Skin of body (tissue), 1 donor: ENCODE measurements at regions not wholly inside any gene's neighbourhood (a gene's known extent, or its start where the extent isn't known, plus 50 kb on each side); places are given as distances from the start of the nearest gene placed in this dataset.
A peak's percentile ranks its signal among the peaks of the same experiment; 100 is the strongest.

Source experiments
- DNase-seq: peaks from one replicate; lab custom pipeline; 2025; lab: John Stamatoyannopoulos, UW

DNA sequence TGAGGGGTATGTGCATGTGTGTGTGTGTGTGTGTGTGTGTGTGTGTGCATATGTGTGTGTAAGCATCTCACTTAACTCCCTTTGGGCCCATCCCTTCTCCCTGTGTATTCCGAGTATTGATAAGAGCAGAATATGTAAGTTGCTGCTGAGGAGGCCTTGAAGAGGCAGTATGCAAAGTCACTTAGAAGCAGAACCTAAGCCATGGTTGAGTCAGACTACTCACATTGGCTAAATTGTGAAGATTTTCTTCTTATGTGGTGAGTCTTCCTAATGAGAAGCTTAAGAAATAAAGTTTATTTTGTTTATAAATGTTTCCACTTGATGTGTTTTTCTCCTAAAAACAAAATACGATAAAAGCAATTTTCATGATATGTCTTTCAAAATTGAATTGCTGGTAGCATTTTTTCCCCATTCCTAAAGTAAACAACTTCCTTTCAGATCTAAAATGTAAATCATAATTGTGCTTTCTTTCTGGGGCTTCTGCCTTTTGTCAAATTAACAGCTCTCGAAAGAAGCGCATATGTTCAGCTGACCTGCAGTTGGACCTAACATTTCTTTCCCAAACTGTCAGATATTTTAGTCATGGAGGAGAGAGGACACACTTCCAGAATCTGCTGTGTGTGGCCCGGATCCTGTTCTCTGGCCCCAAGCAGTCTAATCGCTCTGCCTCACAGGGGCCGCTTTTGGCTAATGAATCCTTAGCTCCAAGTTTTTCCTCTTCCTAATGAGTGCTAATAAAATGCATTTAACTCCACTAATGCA is 284.0 kb downstream of the DUSP10 start:
- no peak for DNase-seq

DNA sequence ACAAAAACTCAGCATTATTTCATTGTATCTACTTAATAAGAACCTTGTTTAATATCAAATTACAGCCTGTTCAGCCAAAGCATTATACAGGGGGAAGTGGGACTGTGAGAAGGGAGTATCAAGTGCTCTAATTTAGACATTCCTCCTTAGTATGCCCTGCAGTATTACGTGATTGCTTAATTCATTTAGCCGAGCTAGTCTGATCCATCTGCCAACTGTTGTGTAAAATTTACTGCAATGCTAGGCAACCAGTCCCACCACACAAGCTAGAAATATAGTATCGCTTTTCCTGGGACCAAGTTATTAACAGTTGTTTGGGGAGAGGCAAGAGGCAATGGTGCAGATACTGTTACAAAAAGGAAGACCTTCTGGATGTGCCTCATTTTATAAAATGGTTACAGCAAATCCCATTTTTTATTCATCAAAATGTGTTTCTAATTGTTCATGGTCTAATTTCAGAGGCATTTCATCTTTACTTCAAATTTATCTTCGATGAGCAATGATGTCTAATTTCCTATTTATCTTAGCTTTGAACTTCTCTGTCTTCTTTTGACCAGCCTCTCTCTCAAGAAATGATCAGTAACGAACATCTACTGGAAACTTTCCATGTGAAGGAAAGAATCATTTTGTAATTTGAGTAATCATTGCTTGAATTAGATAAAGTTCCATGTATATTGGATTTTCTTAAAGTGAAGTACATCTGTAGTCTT is 283.3 kb downstream of the DUSP10 start:
- DNase-seq, result peak; percentile 76

DNA sequence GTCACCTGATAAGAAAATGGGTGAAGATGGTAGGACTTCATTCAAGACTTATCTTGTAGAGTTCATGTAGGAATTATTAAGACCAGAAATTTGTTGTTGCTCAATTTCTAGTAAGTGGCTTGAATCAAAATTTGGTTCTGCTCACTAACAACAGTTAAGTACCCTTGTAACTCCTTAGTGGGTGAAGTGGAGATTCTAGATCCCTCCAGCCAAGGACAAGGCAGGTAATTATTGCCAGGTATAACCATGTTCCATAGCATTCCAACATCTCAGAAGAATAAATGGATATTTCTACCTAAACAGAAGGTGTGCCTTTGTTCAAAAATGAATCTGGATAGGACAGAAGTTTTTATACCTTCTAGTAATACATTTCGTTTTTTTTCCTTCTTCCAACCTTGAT is 282.3 kb downstream of the DUSP10 start:
- no peak for DNase-seq

DNA sequence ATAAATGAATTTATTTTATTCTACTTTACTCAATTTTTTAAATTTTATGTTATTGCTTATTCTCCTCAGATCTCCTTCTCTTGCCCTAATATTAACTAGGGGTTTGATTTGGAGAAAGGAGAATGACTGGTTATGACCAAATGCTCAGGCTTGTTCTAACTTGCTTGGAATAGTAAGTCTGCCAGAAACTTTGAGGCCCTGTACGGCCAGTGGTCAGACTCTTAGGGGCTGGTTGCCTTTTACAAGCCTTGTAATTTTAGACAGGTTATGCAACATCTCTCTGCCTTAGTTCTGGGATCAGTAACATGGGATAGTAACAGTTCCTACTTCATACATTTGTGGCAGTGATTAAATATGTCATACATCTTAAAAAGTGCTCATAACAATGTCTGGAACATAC is 279.5 kb downstream of the DUSP10 start:
- DNase-seq, result no peak

DNA sequence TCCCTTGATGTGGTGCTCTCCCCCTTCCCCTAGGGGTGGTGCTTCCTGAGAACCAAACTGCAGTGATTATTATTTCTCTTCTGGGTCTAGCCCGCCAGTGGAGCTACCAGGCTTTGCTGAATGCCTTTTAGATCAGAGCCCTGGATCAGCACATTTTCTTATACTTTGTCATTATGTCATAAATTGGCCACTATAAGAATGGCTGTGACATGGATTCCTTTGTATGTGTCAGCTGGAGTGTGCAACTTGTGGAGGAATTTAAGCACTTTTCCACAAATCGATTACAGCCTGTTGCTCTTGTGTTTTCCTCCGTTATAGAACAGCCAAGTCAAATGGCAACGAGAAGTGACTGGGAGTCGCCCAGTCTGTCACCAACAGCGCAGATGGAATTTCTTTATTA is 273.3 kb downstream of the DUSP10 start:
- peak; percentile 9 for DNase-seq

DNA sequence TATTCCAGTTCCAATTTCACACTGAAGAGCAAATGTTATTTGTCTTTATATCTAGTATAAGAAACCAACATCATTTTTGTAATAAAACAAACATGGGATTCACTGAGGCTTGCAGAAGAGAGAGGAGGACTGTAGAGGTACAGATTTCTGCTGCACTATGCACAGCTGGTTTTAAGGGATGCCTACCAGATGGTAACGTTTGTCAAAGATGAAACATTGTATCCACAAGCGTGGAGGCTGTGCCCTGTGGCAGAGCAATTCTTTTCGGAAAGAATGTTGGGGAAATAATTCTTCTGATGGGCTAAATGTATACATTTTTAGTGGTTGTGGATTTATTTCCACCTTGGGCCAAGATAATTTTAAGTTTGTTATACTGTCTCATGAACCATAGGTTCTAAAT is 272.4 kb downstream of the DUSP10 start:
- no peak for DNase-seq

DNA sequence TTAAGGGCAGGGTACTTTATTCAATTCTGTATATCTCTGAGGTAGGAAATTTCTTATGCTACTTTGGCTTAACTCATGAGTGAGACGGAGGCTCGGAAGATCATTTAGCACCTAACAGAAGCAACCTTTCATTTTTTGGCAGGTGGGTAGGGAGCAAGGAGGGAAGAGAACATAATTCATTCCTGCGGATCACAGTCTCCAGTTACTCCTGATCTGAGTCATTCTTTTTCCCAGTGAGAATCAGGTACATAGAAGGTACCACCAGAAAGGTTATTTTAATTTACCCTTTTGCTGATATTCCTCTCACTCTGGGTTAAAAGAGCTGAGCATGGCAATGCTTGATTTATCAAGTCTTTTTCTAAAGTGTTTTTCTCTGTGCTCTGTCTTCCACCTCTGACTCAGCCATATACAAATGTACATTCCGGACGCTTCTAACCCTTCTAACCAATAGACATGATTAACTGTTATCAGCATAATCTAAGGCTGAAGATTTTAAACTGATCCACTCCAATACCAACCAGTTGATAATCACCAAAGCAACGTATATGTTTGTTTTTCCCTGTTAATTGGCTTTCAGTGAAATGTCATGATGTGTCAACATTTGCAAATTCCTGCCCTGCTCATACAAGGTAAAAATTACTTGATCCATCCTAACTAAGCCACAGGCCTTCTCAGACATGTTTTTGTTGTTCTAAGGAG is 271.7 kb downstream of the DUSP10 start:
- no peak for DNase-seq

DNA sequence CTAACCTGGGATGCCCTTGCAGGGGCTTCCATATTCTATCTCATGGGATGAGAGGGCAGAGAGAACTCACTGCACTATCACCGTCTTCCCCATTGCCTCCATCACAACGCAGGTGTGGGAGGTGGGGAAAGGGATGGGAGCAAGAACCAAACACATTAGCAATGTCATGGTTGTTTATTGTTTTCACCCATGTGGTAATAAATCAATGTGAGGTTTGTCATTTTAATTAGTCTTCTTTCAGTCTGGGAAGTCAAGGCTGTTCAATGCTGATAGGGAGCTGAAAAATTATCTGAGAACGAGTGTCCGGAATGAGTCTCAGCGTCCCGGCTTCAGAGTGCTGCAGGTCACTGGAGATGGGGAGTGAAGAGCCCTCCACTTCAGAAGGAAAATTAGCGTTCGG is 268.5 kb downstream of the DUSP10 start:
- DNase-seq, result no peak

DNA sequence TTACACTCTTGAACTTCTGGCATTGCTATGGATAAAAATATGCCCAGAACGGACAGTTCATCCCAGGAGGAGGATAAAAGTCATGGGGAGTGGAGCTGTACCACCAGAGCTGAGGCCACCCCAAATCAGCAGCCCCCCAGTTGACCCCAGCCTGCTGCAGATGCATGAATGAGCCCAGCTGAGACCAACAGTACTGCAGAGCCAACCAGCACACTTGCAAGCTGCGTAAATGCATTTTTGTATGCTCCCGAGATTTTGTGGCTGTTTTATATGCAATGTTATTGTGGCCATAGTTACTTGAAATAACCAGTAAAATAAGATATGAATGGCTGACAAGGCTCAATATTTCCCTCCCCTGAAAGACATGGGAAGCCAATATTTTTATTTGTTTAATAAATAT is 264.6 kb downstream of the DUSP10 start:
- DNase-seq, result no peak

DNA sequence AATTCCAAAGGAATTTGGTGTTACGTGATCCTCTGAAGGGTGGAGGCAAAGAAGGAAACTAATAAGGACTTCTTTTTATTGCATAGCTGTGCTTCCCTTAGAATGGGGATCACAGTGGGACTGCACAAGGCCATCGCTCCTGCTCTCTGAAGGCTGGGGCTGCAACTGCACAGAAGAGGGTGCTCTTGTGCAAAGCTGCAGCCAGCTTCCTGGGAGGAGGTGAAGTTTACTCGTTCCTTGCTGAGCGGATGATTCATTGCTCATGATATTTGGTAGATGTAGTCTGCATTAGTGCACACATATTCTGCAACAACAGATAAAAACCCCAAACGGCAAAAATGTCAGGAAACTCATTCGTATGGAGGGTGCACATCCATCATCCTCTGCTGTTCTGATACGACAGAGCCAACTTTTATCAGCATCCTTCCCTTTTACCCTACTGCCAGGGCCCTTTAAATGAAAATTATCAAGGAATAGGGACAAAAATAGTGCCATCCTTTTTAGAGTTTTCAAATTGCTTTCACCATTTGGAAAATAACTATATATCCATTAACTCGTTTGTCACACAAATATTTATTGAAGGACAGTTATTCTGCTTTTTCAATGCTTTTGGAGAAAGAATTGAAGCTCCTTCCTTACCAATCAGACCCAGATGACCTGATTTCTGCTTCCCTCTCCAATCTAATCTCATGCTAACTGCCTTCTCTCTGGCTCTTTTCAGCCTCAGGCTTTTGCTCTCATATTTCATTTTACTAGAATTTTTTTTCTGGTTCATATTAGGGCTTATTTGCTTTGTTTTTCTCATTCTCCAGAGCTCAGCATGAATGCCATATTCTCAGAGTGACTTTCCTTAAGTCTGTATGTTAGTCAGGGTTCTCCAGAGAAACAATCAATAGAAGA is 263.6 kb downstream of the DUSP10 start:
- peak; percentile 70 for DNase-seq

DNA sequence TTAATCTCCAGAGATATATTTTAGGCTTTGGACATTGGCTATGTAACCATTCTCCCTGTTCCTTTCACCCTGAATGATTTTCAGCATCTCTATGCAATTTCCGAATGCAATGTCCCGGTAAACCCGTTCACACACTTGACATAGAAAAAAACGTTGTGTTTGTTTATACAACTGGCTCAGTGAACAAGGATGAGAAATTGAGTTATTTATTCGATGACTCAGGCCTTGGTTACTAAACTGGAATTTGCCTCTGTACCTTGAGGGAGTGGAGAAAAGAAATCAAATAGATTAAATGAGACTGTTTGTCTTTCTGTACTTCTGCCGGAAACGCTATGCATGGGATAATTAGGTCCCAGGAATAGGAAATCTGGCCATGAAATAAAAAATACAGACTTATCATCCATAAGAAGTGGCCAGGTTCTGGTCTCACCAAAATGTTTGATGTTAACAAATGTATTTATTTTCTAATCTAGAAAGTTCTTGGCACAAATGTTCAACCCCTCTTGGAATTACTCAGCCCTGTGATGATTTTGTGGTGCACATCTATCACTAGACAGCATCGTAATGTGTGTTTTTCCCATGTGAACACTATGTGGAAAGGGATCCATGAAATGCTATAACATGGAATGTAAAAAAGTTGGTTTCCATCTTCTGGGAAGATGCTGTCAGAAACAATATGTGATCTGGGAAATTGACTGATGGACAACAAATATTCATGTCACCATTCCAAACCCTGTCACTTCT is 253.9 kb downstream of the DUSP10 start:
- DNase-seq, result no peak

DNA sequence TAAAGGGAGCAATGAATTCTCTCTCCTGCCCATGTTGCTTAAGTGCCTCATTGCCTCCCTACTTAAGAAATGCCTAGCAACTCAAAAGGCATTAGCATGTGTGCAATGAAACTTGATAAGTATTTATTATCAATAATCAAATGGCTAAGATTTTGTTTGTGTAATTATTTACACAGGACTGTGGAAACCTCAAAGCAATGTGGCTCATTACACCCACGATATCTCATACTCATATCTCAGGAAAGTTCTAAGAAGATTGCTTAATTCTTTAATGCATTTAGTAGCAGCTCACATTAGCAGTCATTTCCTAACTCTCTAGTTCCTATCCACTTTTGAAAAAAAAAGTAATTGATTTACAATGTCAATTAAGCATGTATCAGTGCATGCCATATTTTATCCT is 253.3 kb downstream of the DUSP10 start:
- no peak for DNase-seq

DNA sequence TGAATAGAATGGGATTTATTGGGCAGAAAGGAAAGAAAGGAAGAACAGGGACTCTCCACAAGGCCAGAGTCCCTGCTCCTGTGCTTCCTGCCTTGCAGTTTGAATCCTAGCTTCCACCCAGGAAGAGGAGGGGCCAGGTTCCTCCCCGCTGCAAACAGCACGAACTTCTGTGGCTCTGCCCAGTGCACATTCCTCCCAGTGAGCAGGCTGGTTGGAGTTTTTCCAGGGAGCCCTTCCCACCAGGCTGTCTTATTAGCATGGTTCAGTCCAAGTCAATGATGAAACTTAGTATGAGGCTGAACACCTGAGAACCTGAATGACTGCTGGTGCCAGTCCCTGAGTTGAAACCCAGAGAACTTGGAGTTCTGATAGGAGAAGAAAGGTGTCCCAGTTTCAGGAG is 247.2 kb downstream of the DUSP10 start:
- no peak for DNase-seq

DNA sequence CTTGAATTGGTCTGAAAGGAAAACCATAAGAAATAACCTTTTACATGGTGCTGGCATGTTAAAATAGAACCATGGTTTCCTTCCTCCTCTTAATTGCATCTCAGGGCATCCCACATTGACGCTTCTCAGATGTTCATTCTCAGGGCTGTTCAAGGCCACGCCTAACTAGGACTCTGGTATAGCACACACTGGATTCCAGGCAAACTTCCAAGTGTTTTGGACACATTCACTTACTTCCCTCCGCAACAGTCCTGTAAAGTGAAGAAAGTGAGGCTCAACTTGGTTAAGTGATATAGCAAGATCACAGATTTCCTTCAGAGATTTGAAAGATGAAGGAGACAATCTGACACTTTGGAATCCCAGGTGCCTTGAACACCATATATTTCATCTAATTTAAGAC is 244.8 kb downstream of the DUSP10 start:
- no peak for DNase-seq

DNA sequence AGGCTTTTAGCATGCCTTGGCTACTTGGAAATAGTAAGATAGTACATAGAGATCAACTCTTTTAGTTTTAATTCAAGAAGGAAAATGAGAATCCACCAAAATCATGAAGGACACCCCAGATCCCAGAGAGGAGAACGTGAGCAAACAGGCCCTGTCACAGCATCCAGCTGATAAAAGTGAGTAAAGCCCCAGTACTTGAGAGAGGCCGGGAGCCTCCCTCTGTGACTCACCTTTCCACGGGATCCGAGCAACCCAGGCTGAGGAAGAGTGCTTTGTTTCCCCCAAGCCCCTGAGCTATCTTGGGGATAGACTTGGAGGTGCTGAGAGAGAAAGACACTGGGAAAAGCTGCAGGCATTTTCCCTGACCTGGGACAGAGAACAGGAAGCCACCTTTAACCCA is 238.6 kb downstream of the DUSP10 start:
- DNase-seq, result no peak

DNA sequence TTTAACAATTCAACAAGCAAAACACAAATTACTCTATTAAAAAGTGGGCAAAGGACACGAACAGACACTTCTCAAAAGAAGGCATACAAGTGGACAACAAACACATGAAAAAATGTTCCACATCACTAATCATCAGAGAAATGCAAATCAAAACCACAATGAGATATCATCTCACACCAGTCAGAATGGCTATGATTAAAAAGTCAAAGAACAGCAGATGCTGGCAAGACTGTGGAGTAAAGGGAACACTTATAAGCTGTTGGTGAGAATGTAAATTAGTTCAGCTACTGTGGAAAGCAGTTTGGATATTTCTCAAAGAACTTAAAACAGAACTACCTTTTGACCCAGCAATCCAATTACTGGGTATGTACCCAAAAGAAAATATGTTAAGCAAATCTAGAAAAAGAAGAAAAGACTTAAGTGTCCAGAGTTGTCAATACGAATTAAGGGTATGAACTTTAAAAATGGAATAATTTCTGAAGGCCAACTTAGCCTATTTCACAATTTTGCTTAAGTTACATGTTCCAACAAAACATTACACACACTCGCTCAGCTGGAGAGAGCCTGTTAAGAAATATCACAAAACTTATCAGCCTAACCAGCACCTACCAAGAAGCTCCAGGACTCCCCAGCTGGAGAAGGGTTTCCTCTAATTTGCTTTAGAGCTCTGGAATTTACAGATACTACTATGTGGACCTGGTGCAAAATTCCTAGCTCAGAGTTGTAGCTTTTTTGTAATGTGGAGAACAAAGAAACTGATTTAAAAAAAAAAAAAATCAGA is 232.1 kb downstream of the DUSP10 start:
- no peak for DNase-seq

DNA sequence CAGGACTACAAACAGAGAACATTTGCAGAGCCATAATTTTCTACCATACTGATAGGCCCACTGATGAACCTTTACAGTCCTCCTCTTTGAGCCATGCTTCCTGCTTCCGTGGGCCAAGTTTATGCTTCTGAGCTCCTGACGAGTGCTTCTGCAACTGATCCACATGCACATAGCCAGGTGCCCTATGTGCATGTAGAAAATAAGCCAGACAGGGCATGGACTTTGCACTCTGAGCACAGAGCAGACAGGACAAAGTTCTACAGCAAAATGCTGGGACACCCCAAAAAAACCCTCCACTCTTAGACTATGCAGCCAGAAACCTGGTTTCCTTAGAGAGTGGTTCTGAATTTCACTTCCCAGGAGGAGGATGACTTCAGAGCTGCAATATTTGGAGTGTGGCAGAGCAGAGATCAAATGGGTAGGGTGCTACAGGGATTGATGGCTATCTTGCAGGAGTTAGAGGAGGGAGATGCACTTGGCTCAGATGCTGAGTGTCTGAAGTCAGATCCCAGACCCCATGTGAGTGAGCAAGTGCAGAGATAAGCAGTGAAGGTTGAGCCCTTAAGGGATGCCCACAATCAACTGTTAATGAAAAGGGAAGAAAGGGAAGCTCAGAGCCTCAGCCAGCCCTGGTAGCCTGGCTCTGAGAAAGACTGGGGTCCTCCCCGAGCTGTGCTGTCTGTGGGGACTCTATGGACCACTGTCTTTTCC is 230.9 kb downstream of the DUSP10 start:
- DNase-seq, result no peak

DNA sequence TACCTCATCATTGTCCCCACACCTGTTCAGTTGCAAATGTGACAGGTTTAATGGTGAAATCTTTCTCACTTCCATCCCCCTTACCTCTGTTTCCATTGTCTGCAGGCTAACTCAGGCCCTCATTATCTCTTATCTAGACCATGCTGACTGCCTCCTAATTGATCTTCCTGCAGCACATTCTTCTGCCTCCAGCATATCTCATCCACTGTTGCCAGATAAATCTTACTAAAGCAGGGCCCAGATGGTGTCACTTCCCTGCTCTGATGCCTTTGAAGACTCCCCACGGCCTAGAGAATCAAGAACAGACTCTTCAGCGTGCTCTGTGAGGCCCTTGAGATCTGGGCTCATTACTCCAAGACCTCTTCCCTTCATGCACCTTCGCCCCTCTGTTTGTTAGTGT is 230.1 kb downstream of the DUSP10 start:
- no peak for DNase-seq

DNA sequence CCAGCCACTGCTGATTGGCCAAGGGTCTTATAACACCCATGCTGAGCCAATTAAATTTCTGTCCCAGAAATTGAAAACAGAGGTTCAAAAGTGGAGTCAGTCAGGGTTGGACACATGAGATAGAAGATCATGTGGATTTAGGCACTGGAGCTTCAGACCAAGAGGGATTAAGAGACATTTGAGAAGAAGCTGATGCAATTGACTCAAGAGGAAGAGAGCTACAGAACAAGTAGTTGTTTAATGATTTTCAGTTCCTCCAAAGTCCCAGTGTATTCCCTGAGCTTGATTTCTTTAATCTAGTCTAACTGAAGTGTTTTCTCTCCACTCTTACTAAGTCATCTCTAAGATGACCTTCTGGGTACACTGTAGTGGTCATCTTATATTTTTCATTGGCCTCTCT is 227.1 kb downstream of the DUSP10 start:
- no peak for DNase-seq
